Mesothelial cell of epicardium (in vitro differentiated cells): ENCODE measurements at regions not wholly inside any gene's neighbourhood (a gene's known extent, or its start where the extent isn't known, plus 50 kb on each side); places are given as distances from the start of the nearest gene placed in this dataset.

Experiments
- DNase-seq, 2 experiments: peaks; one replicate each; pipeline ENCODE4 v3.0.0; 2021; ENCODE audit warnings: low spot score in 2 of 2; ENCODE audit not compliant: unreplicated experiment in 2 of 2
- H3K27ac Mint-ChIP-seq: 2 replicates; pipeline ENCODE4 v1.8.0; 2021; ENCODE audit warnings: mixed read lengths
- H3K27me3 Mint-ChIP-seq: 2 replicates; pipeline ENCODE4 v1.8.0; 2021; ENCODE audit warnings: low read depth, mixed read lengths
- H3K36me3 Mint-ChIP-seq: 2 replicates; pipeline ENCODE4 v1.8.0; 2021; ENCODE audit warnings: mixed read lengths
- H3K4me1 Mint-ChIP-seq: 2 replicates; pipeline ENCODE4 v1.8.0; 2021; ENCODE audit warnings: mixed read lengths
- H3K4me3 Mint-ChIP-seq: 2 replicates; pipeline ENCODE4 v1.8.0; 2021; ENCODE audit warnings: mild to moderate bottlenecking, moderate library complexity, mixed read lengths
- H3K9me3 Mint-ChIP-seq: 2 replicates; pipeline ENCODE4 v1.8.0; 2021; ENCODE audit warnings: mixed read lengths
- CTCF ChIP-seq: fragments of 200-600 bp; sonication (generic); IDR thresholded peaks from one replicate; pipeline ENCODE4 v1.5.0; 2021; ENCODE audit warnings: antibody characterized with exemption; ENCODE audit not compliant: unreplicated experiment

GRCh38 chr2:19568809-19569208 is 210.4 kb upstream of the OSR1 start:
- Mint-ChIP-seq H3K27ac (no peak overlapping the region), H3K4me1 (peaks cover 15% of the 10 kb centered on the region), H3K27me3 (peaks cover 36% of the 10 kb centered on the region), H3K9me3 (no peaks in the 10 kb centered on the region), H3K4me3 (no peak overlapping the region), H3K36me3 (no peaks in the 10 kb centered on the region)
- DNase-seq: no peak
- TF ChIP-seq CTCF: no peak

- no peaks in the 10 kb centered on the region for H3K4me1 Mint-ChIP-seq
- H3K27me3 Mint-ChIP-seq: peaks cover 30% of the 10 kb centered on the region
- H3K9me3 Mint-ChIP-seq: no peaks in the 10 kb centered on the region
- no peaks in the 10 kb centered on the region for H3K36me3 Mint-ChIP-seq
- DNase-seq: no peak
- TF ChIP-seq CTCF: no peak
- no peak overlapping the region for H3K27ac Mint-ChIP-seq
- no peak overlapping the region for H3K4me3 Mint-ChIP-seq
These were observed 202.4 kb upstream of the OSR1 start for GRCh38 chr2:19560785-19561184.

GRCh38 chr2:19559596-19560240 is 201.3 kb upstream of the OSR1 start:
- peaks cover 28% of the 10 kb centered on the region for H3K27me3 Mint-ChIP-seq
- DNase-seq: no peak
- no peaks in the 10 kb centered on the region for H3K36me3 Mint-ChIP-seq
- no peaks in the 10 kb centered on the region for H3K9me3 Mint-ChIP-seq
- no peak overlapping the region for H3K4me3 Mint-ChIP-seq
- no peak overlapping the region for H3K27ac Mint-ChIP-seq
- no peak for TF ChIP-seq CTCF
- H3K4me1 Mint-ChIP-seq: no peaks in the 10 kb centered on the region

GRCh38 chr2:19556648-19557047 is 198.2 kb upstream of the OSR1 start:
- Mint-ChIP-seq H3K27me3 (peaks cover 32% of the 10 kb centered on the region), H3K9me3 (no peaks in the 10 kb centered on the region), H3K27ac (no peak overlapping the region), H3K36me3 (no peaks in the 10 kb centered on the region), H3K4me3 (no peak overlapping the region), H3K4me1 (no peaks in the 10 kb centered on the region)
- no peak for TF ChIP-seq CTCF
- DNase-seq: no peak

- Mint-ChIP-seq H3K4me1 (no peaks in the 10 kb centered on the region), H3K9me3 (no peaks in the 10 kb centered on the region), H3K36me3 (no peaks in the 10 kb centered on the region), H3K27ac (no peak overlapping the region), H3K4me3 (no peak overlapping the region), H3K27me3 (peaks cover 38% of the 10 kb centered on the region)
- no peak for DNase-seq
- no peak for TF ChIP-seq CTCF
These were observed 196.1 kb upstream of the OSR1 start for GRCh38 chr2:19554520-19554919.

GRCh38 chr2:19552270-19552669 is 193.8 kb upstream of the OSR1 start:
- no peaks in the 10 kb centered on the region for H3K36me3 Mint-ChIP-seq
- no peaks in the 10 kb centered on the region for H3K9me3 Mint-ChIP-seq
- no peak overlapping the region for H3K27ac Mint-ChIP-seq
- no peak overlapping the region for H3K4me3 Mint-ChIP-seq
- no peaks in the 10 kb centered on the region for H3K4me1 Mint-ChIP-seq
- no peak for DNase-seq
- peaks cover 39% of the 10 kb centered on the region for H3K27me3 Mint-ChIP-seq
- no peak for TF ChIP-seq CTCF
